Muscle of leg (tissue), 3 donors: ENCODE measurements at regions not wholly inside any gene's neighbourhood (a gene's known extent, or its start where the extent isn't known, plus 50 kb on each side); places are given as distances from the start of the nearest gene placed in this dataset.
A peak's percentile ranks its signal among the peaks of the same experiment; 100 is the strongest.

Source experiments
- DNase-seq: peaks from one replicate; pipeline ENCODE4 v3.0.0; 2013
- H3K27ac ChIP-seq: one replicate; pipeline ENCODE4 v1.5.1; 2013; ENCODE audit warnings: mild to moderate bottlenecking, low read length, control low read depth
- H3K27me3 ChIP-seq: one replicate; pipeline ENCODE4 v1.6.1; 2013; ENCODE audit warnings: low read length; ENCODE audit not compliant: control insufficient read depth, insufficient read depth
- H3K36me3 ChIP-seq: one replicate; pipeline ENCODE4 v1.6.1; 2013; ENCODE audit warnings: low read length; ENCODE audit not compliant: control insufficient read depth, insufficient read depth
- H3K4me1 ChIP-seq: one replicate; pipeline ENCODE4 v1.6.1; 2013; ENCODE audit warnings: low read length; ENCODE audit not compliant: control insufficient read depth, insufficient read depth
- H3K4me3 ChIP-seq: one replicate; pipeline ENCODE4 v1.5.1; 2013; ENCODE audit warnings: low read length, control low read depth
- H3K9me3 ChIP-seq: replicated peaks from 2 replicates; pipeline ENCODE4 v1.6.1; 2013; ENCODE audit warnings: low read depth, low read length; ENCODE audit not compliant: control insufficient read depth
- WGBS: methylation state at CpG from one replicate; pipeline ENCODE4 v1.1.5; 2013; ENCODE audit warnings: missing lambda C conversion rate; ENCODE audit not compliant: insufficient coverage; 5-methylcytosine and 5-hydroxymethylcytosine counted together

DNA sequence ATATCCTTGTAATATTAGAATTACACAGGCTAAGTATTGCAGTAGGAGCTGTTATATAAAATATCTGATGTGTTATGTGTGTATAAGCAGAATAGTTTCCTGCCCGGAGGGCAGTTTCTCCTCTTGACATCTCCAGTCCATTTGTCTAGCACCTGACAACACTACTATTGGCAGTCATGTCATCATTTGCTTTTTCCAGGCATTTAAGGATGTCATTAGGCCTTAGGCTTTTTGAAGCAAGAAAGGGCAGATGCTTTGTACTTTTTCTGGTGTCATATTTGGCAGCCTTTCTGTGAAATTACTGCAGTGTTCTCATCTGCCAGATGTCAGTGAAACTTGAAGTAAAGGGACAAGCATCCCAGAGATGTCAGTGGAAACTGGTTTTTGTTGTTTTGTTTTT is 2017.6 kb upstream of the IGFBP7 start:
- DNase-seq, result no peak
- H3K27me3 ChIP-seq, result no peaks in the 10 kb centered on the region
- no peak overlapping the region for H3K4me3 ChIP-seq
- WGBS, result no CpG with 5 or more reads among the region's 1 CpG
- no peak overlapping the region for H3K27ac ChIP-seq
- H3K9me3 ChIP-seq, result no peaks in the 10 kb centered on the region
- no peaks in the 10 kb centered on the region for H3K36me3 ChIP-seq
- H3K4me1 ChIP-seq, result no peaks in the 10 kb centered on the region

DNA sequence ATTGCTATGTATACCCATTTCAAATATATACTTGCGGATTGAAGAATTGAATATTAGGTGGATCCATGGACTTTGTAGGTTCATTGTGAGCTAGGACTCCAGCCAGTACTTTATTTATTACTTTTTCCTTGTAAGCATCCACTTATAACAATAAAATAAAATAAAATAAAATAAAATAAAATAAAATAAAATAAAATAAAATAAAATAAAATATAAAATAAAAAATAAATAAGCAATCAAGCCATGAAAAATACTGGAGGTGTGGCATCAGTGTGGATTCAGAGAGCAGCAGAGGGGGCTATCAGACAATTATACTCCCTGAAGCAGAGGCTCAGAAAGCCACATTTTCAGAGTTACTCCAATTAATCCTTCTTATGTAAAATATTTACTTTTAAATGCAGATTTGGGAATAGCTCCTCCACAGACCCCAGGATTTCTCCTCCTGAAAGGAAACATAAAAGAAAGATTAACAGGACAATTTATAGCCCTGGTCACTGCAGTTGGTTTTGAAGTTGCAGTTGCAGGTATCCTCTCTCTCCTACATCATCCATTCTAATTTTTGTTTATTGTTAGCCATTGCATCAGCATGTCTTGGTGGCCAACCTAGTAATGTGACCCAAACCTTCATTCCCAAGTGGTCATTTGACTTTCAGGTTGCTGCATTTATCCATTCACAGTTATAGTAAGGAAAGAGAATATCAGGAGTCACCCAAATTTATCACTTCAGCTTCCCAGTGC is 2025.2 kb upstream of the IGFBP7 start:
- Histone ChIP-seq H3K9me3 (no peaks in the 10 kb centered on the region), H3K36me3 (no peaks in the 10 kb centered on the region)
- WGBS, result no CpG with 5 or more reads among the region's 1 CpG

DNA sequence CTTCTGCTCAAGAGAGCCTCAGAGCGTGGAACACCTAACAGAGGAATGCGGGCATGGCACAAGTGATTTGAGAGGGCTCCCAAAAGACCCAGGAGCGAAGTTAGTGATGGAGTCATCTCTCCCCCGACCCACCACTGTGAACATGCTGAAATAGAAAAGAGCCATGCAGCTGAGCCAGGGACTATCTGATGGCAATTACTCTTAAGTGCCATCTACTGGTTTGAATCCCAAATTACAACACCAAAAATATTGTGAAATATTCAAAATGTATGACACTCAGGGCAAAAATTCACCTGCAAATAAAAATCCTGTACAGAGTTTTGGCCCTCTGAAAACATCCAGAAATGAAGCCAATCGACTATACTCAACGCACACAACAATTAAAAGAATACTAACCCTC is 2038.9 kb upstream of the ADGRL3 start:
- Histone ChIP-seq H3K27me3 (no peaks in the 10 kb centered on the region), H3K27ac (no peak overlapping the region)
- 85% methylated on average over 2 of the region's 6 CpGs for WGBS

More for the DNA sequence above, 2025.2 kb upstream of the IGFBP7 start:
- no peaks in the 10 kb centered on the region for H3K27me3 ChIP-seq
- H3K4me1 ChIP-seq, result no peaks in the 10 kb centered on the region
- H3K4me3 ChIP-seq, result no peak overlapping the region
- H3K27ac ChIP-seq, result no peak overlapping the region
- DNase-seq, result no peak

DNA sequence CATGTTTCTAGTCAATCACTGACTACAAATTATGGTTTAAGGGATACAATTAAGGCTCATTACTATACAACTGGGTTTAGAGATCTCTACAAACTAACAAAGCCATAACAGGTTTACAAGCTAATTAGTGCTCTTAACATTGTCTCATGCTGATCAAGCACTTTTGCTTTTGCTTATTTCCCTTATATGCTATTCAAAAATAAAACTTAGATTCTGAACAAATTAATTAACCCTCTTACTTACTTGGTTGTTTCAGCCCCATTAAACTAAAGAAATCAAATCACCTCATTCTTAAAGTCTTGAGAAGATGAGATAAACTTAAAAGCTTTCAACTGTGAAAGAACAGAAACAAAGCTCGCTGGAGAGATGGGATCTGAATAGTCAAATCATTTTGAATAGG is 2024.5 kb upstream of the ADGRL3 start:
- Histone ChIP-seq H3K27ac (no peak overlapping the region), H3K27me3 (no peaks in the 10 kb centered on the region), H3K36me3 (no peaks in the 10 kb centered on the region), H3K9me3 (peaks cover 2% of the 10 kb centered on the region), H3K4me3 (no peak overlapping the region), H3K4me1 (no peaks in the 10 kb centered on the region)
- no peak for DNase-seq
- 56% methylated on average over 1 of the region's 1 CpG for WGBS

More for the DNA sequence above, 2038.9 kb upstream of the ADGRL3 start:
- no peak for DNase-seq
- Histone ChIP-seq H3K4me3 (no peak overlapping the region), H3K4me1 (no peaks in the 10 kb centered on the region), H3K9me3 (no peaks in the 10 kb centered on the region), H3K36me3 (no peaks in the 10 kb centered on the region)

DNA sequence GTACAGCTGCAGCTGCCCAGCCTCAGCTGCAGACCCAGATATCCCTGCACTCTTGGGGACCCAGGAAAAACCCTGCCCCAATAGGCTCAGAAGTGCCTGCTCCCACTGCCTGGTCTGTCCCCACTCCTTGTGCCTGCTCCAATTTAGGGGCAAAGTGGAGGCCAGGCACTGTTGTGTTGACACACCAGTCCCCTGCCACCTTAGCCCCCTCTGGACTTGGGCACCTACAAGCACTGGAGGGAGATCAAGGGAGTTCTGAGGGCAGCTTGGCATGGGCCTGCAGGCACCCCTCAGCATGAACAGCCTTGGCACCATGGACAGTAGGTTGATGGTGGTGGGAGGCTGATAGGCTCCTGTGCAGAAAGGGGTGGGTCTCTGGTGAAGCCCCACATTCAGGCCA is 2020.8 kb upstream of the ADGRL3 start:
- Histone ChIP-seq H3K9me3 (peaks cover 2% of the 10 kb centered on the region), H3K4me1 (no peaks in the 10 kb centered on the region), H3K27ac (no peak overlapping the region), H3K27me3 (no peaks in the 10 kb centered on the region), H3K36me3 (no peaks in the 10 kb centered on the region), H3K4me3 (no peak overlapping the region)
- DNase-seq, result no peak

DNA sequence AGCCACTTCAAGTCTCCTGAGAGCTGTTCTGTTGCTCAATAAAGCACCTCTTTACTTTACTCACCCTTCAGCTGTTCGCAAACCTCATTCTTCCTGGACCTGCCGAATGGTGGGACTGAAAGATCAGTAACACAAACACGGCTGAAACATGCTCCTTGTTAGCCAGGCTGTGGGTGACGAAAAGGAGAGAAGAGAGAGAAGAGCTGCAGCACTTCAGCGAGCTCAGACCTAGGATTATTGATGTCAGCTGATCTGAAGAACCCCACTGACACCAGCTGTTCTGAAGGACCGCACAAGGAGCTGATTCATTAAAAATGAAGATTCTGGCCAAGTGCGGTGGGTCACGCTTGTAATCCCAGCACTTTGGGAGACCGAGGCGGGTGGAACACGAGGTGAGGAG is 2020.0 kb upstream of the ADGRL3 start:
- H3K4me1 ChIP-seq, result no peaks in the 10 kb centered on the region
- H3K9me3 ChIP-seq, result peaks cover 2% of the 10 kb centered on the region
- no peak overlapping the region for H3K4me3 ChIP-seq
- 78% methylated on average over 7 of the region's 11 CpGs for WGBS
- no peaks in the 10 kb centered on the region for H3K36me3 ChIP-seq
- DNase-seq, result no peak
- no peaks in the 10 kb centered on the region for H3K27me3 ChIP-seq
- H3K27ac ChIP-seq, result no peak overlapping the region

DNA sequence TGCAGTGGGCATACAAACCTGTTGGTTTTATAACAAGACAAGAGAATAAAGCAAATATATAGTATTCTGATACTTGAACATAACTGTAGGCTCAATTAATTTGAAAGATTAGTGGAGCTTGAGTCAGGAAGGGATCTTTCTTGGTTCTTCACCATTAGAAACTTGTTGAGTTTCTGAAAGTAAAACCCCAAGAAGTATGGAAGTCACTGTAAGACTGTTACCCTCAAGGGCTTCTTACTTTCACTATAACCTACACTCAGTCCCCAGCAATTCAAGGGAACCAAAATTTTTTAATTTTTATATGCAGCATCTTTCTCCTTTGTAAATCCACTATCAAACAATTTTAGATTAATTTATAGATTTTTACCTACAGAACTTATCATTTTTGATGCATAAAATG is 2019.2 kb upstream of the ADGRL3 start:
- H3K36me3 ChIP-seq, result no peaks in the 10 kb centered on the region
- no peak overlapping the region for H3K27ac ChIP-seq
- DNase-seq, result no peak
- H3K9me3 ChIP-seq, result peaks cover 2% of the 10 kb centered on the region
- no peaks in the 10 kb centered on the region for H3K4me1 ChIP-seq
- H3K4me3 ChIP-seq, result no peak overlapping the region
- no peaks in the 10 kb centered on the region for H3K27me3 ChIP-seq

DNA sequence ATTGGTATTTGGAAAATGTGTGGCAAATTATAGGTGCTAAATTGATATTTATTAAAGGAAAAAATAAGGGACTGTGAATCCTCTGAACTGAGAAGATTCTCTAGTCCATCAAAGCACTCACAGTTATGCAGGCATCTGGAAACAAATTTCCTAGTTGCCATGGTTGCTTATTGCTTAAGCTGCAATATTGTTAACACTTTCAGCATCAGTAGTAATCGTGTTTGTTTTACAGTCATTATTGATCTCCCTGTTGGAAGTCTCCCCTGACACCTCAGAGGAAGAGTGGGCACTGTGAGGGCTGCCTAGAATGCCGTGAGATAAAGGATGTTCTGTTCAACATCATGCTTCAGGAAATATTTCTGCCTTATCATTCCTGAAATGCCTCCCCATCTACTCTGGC is 2004.3 kb upstream of the ADGRL3 start:
- H3K36me3 ChIP-seq, result no peaks in the 10 kb centered on the region
- DNase-seq, result no peak
- WGBS, result no CpG with 5 or more reads among the region's 2 CpGs
- no peaks in the 10 kb centered on the region for H3K27me3 ChIP-seq
- H3K4me3 ChIP-seq, result no peak overlapping the region
- H3K4me1 ChIP-seq, result no peaks in the 10 kb centered on the region
- no peak overlapping the region for H3K27ac ChIP-seq
- H3K9me3 ChIP-seq, result peaks cover 2% of the 10 kb centered on the region

DNA sequence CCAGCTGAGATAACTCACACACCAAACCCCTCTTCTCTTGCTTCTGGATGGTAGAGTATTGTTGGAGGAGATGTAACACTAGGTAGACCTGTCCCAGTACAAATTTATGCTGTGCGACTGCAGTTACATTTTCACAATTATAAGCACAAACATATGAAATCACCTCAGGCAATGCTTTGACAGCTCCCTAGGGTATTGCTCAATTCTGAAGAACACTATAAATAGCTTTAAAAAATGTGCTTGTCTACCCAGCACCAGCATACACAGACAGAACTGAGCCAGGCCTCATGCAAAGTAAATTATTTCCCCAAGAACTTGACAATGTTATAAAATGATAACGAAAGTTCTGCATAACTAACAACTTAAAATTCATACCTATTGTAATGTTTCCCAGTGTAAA is 1999.1 kb upstream of the ADGRL3 start:
- Histone ChIP-seq H3K36me3 (no peaks in the 10 kb centered on the region), H3K27me3 (no peaks in the 10 kb centered on the region), H3K27ac (no peak overlapping the region), H3K4me1 (no peaks in the 10 kb centered on the region), H3K9me3 (peaks cover 5% of the 10 kb centered on the region), H3K4me3 (no peak overlapping the region)
- peak; percentile 34 for DNase-seq
- WGBS, result no CpG with 5 or more reads among the region's 2 CpGs

DNA sequence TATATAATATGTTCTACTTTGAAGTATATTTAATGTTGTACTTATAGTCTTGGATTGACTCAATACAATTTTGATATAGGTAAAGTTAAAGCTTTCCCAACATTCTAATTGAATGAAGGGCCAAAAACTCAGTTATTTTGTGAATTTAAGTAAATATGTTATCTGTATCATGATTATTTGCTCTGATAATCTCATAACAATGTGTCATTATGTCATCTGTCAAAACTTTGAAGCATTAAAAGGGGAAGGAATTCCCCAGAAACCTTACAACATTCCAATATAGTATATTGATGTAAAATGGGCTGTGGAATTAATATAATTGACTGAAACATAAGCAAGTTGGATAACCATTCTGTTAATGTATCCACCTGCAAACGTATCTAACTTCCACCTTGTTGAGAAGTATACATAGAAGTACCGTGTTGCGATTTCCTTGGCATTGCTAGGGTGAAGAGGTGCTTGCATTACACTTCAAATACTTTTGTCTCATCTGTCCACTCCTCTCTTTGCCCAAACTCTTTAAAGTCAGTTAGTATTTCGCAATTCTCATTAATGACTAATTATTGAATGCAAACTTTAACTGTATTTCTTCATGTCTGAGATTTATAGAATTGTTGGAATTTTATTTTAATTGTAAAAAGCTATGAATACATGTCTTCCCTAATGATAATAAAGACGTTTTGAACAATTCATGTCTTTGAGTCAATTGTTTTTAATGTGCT is 1982.1 kb upstream of the ADGRL3 start:
- no CpG with 5 or more reads among the region's 5 CpGs for WGBS
- Histone ChIP-seq H3K4me3 (no peak overlapping the region), H3K4me1 (no peaks in the 10 kb centered on the region)

More for the DNA sequence above, 1982.1 kb upstream of the ADGRL3 start:
- DNase-seq, result no peak
- Histone ChIP-seq H3K27ac (no peak overlapping the region), H3K9me3 (no peaks in the 10 kb centered on the region), H3K36me3 (no peaks in the 10 kb centered on the region), H3K27me3 (no peaks in the 10 kb centered on the region)
